ENCODE measurements at regions not wholly inside any gene's neighbourhood (a gene's known extent, or its start where the extent isn't known, plus 50 kb on each side); places are given as distances from the start of the nearest gene placed in this dataset.

GRCh38 chr10:78191301-78191700, 157.6 kb downstream of the RPS24 start:
- TF ChIP-seq POLR2A (IDR thresholded peaks at IDR 0.05): no peak
- no peak for TF ChIP-seq CTCF (IDR thresholded peaks at IDR 0.05)

All from right lobe of liver (tissue), 4 donors.